ENCODE measurements at regions not wholly inside any gene's neighbourhood (a gene's known extent, or its start where the extent isn't known, plus 50 kb on each side); places are given as distances from the start of the nearest gene placed in this dataset.

- no peak overlapping the region for H3K4me3 Mint-ChIP-seq
- Histone ChIP-seq H3K27me3 (ENCODE audit: insufficient read depth, low read length, poor library complexity, severe bottlenecking) (no peaks in the 10 kb centered on the region), H3K36me3 (ENCODE audit: insufficient read depth, low read length) (no peaks in the 10 kb centered on the region), H3K4me1 (ENCODE audit: insufficient read depth, low read length) (no peaks in the 10 kb centered on the region), H3K9me3 (ENCODE audit: low read length) (no peaks in the 10 kb centered on the region), H3K27ac (ENCODE audit: low read depth, low read length) (no peak overlapping the region), H3K4me3 (ENCODE audit: low read length) (no peak overlapping the region)
- H3K36me3 Mint-ChIP-seq = no peaks in the 10 kb centered on the region
- H3K27ac Mint-ChIP-seq = no peak overlapping the region
- ChIA-PET CTCF (no interaction called here), POLR2A (no interaction called here)
- no peak for DNase-seq
- peaks cover 0 to 12% (median 0%) of the 10 kb centered on the region in 5 donors for H3K9me3 Mint-ChIP-seq
- no peaks in the 10 kb centered on the region for H3K4me1 Mint-ChIP-seq
- no peaks in the 10 kb centered on the region for H3K27me3 Mint-ChIP-seq
Observed at GRCh38 chr13:72129117-72129516, 262.1 kb upstream of the DACH1 start.

GRCh38 chr13:72127031-72127430 lies 260.0 kb upstream of the DACH1 start:
- Mint-ChIP-seq H3K36me3 (no peaks in the 10 kb centered on the region), H3K4me3 (no peak overlapping the region), H3K9me3 (peaks cover 0 to 18% (median 2%) of the 10 kb centered on the region in 5 donors), H3K27ac (no peak overlapping the region), H3K27me3 (no peaks in the 10 kb centered on the region), H3K4me1 (no peaks in the 10 kb centered on the region)
- H3K27ac ChIP-seq (ENCODE audit: low read depth, low read length) = no peak overlapping the region
- ChIA-PET POLR2A (no interaction called here), CTCF (no interaction called here)
- DNase-seq = no peak
- no peaks in the 10 kb centered on the region for H3K4me1 ChIP-seq (ENCODE audit: insufficient read depth, low read length)
- no peaks in the 10 kb centered on the region for H3K36me3 ChIP-seq (ENCODE audit: insufficient read depth, low read length)
- no peak overlapping the region for H3K4me3 ChIP-seq (ENCODE audit: low read length)
- H3K27me3 ChIP-seq (ENCODE audit: insufficient read depth, low read length, poor library complexity, severe bottlenecking) = no peaks in the 10 kb centered on the region
- no peaks in the 10 kb centered on the region for H3K9me3 ChIP-seq (ENCODE audit: low read length)

- Histone ChIP-seq H3K27ac (ENCODE audit: low read depth, low read length) (no peak overlapping the region), H3K4me1 (ENCODE audit: insufficient read depth, low read length) (no peaks in the 10 kb centered on the region), H3K36me3 (ENCODE audit: insufficient read depth, low read length) (no peaks in the 10 kb centered on the region), H3K4me3 (ENCODE audit: low read length) (no peak overlapping the region), H3K27me3 (ENCODE audit: insufficient read depth, low read length, poor library complexity, severe bottlenecking) (no peaks in the 10 kb centered on the region), H3K9me3 (ENCODE audit: low read length) (no peaks in the 10 kb centered on the region)
- no peak overlapping the region for H3K4me3 Mint-ChIP-seq
- no peak for DNase-seq
- no peaks in the 10 kb centered on the region for H3K36me3 Mint-ChIP-seq
- CTCF ChIA-PET = no interaction called here
- no peak overlapping the region for H3K27ac Mint-ChIP-seq
- no peaks in the 10 kb centered on the region for H3K27me3 Mint-ChIP-seq
- H3K9me3 Mint-ChIP-seq = peaks cover 0 to 18% (median 2%) of the 10 kb centered on the region in 5 donors
- POLR2A ChIA-PET = no interaction called here
- H3K4me1 Mint-ChIP-seq = no peaks in the 10 kb centered on the region
Observed at GRCh38 chr13:72126424-72126823, 259.4 kb upstream of the DACH1 start.

- Mint-ChIP-seq H3K36me3 (no peaks in the 10 kb centered on the region), H3K27ac (no peak overlapping the region), H3K9me3 (peaks cover 0 to 18% (median 2%) of the 10 kb centered on the region in 5 donors), H3K4me1 (no peaks in the 10 kb centered on the region), H3K27me3 (no peaks in the 10 kb centered on the region), H3K4me3 (no peak overlapping the region)
- Histone ChIP-seq H3K4me1 (ENCODE audit: insufficient read depth, low read length) (no peaks in the 10 kb centered on the region), H3K36me3 (ENCODE audit: insufficient read depth, low read length) (no peaks in the 10 kb centered on the region), H3K9me3 (ENCODE audit: low read length) (no peaks in the 10 kb centered on the region), H3K4me3 (ENCODE audit: low read length) (no peak overlapping the region), H3K27me3 (ENCODE audit: insufficient read depth, low read length, poor library complexity, severe bottlenecking) (no peaks in the 10 kb centered on the region), H3K27ac (ENCODE audit: low read depth, low read length) (no peak overlapping the region)
- no peak for DNase-seq
- ChIA-PET CTCF (no interaction called here), POLR2A (no interaction called here)
Observed at GRCh38 chr13:72125561-72125960, 258.6 kb upstream of the DACH1 start.

- ChIA-PET CTCF (no interaction called here), POLR2A (no interaction called here)
- no peak overlapping the region for H3K27ac Mint-ChIP-seq
- H3K9me3 Mint-ChIP-seq = peaks cover 0 to 10% (median 3%) of the 10 kb centered on the region in 5 donors
- H3K4me1 Mint-ChIP-seq = no peaks in the 10 kb centered on the region
- no peaks in the 10 kb centered on the region for H3K9me3 ChIP-seq (ENCODE audit: low read length)
- H3K4me3 Mint-ChIP-seq = no peak overlapping the region
- DNase-seq = no peak
- no peaks in the 10 kb centered on the region for H3K36me3 Mint-ChIP-seq
- H3K27me3 ChIP-seq (ENCODE audit: insufficient read depth, low read length, poor library complexity, severe bottlenecking) = no peaks in the 10 kb centered on the region
- no peaks in the 10 kb centered on the region for H3K27me3 Mint-ChIP-seq
- H3K27ac ChIP-seq (ENCODE audit: low read depth, low read length) = no peak overlapping the region
- no peaks in the 10 kb centered on the region for H3K36me3 ChIP-seq (ENCODE audit: insufficient read depth, low read length)
- H3K4me1 ChIP-seq (ENCODE audit: insufficient read depth, low read length) = no peaks in the 10 kb centered on the region
- no peak overlapping the region for H3K4me3 ChIP-seq (ENCODE audit: low read length)
Observed at GRCh38 chr13:72122661-72123255, 255.8 kb upstream of the DACH1 start.

- H3K4me1 Mint-ChIP-seq = no peaks in the 10 kb centered on the region
- H3K36me3 ChIP-seq (ENCODE audit: insufficient read depth, low read length) = no peaks in the 10 kb centered on the region
- H3K27me3 ChIP-seq (ENCODE audit: insufficient read depth, low read length, poor library complexity, severe bottlenecking) = no peaks in the 10 kb centered on the region
- no peaks in the 10 kb centered on the region for H3K36me3 Mint-ChIP-seq
- CTCF ChIA-PET = no interaction called here
- H3K27me3 Mint-ChIP-seq = no peaks in the 10 kb centered on the region
- H3K27ac ChIP-seq (ENCODE audit: low read depth, low read length) = no peak overlapping the region
- POLR2A ChIA-PET = no interaction called here
- H3K4me3 Mint-ChIP-seq = no peak overlapping the region
- DNase-seq = no peak
- H3K4me1 ChIP-seq (ENCODE audit: insufficient read depth, low read length) = no peaks in the 10 kb centered on the region
- H3K9me3 ChIP-seq (ENCODE audit: low read length) = no peaks in the 10 kb centered on the region
- H3K9me3 Mint-ChIP-seq = peaks cover 0 to 10% (median 3%) of the 10 kb centered on the region in 5 donors
- no peak overlapping the region for H3K4me3 ChIP-seq (ENCODE audit: low read length)
- no peak overlapping the region for H3K27ac Mint-ChIP-seq
Observed at GRCh38 chr13:72121466-72121865, 254.5 kb upstream of the DACH1 start.

GRCh38 chr13:72120632-72121031 lies 253.6 kb upstream of the DACH1 start:
- Histone ChIP-seq H3K27me3 (ENCODE audit: insufficient read depth, low read length, poor library complexity, severe bottlenecking) (no peaks in the 10 kb centered on the region), H3K27ac (ENCODE audit: low read depth, low read length) (no peak overlapping the region), H3K9me3 (ENCODE audit: low read length) (no peaks in the 10 kb centered on the region), H3K4me3 (ENCODE audit: low read length) (no peak overlapping the region), H3K4me1 (ENCODE audit: insufficient read depth, low read length) (no peaks in the 10 kb centered on the region), H3K36me3 (ENCODE audit: insufficient read depth, low read length) (no peaks in the 10 kb centered on the region)
- no peaks in the 10 kb centered on the region for H3K27me3 Mint-ChIP-seq
- H3K36me3 Mint-ChIP-seq = no peaks in the 10 kb centered on the region
- no peaks in the 10 kb centered on the region for H3K4me1 Mint-ChIP-seq
- H3K27ac Mint-ChIP-seq = no peak overlapping the region
- CTCF ChIA-PET = no interaction called here
- H3K9me3 Mint-ChIP-seq = peaks cover 0 to 10% (median 3%) of the 10 kb centered on the region in 5 donors
- POLR2A ChIA-PET = no interaction called here
- no peak for DNase-seq
- H3K4me3 Mint-ChIP-seq = no peak overlapping the region

GRCh38 chr13:72113931-72114330 lies 246.9 kb upstream of the DACH1 start:
- Histone ChIP-seq H3K4me1 (ENCODE audit: insufficient read depth, low read length) (no peaks in the 10 kb centered on the region), H3K36me3 (ENCODE audit: insufficient read depth, low read length) (no peaks in the 10 kb centered on the region), H3K9me3 (ENCODE audit: low read length) (no peaks in the 10 kb centered on the region), H3K4me3 (ENCODE audit: low read length) (no peak overlapping the region), H3K27me3 (ENCODE audit: insufficient read depth, low read length, poor library complexity, severe bottlenecking) (no peaks in the 10 kb centered on the region), H3K27ac (ENCODE audit: low read depth, low read length) (no peak overlapping the region)
- Mint-ChIP-seq H3K4me3 (no peak overlapping the region), H3K27ac (no peak overlapping the region), H3K9me3 (peaks cover 0 to 10% (median 0%) of the 10 kb centered on the region in 5 donors), H3K27me3 (peaks cover 0 to 2% of the 10 kb centered on the region in 2 donors), H3K36me3 (no peaks in the 10 kb centered on the region), H3K4me1 (no peaks in the 10 kb centered on the region)
- ChIA-PET CTCF (no interaction called here), POLR2A (no interaction called here)
- no peak for DNase-seq

- Mint-ChIP-seq H3K36me3 (no peaks in the 10 kb centered on the region), H3K4me1 (no peaks in the 10 kb centered on the region), H3K9me3 (peaks cover 0 to 13% (median 0%) of the 10 kb centered on the region in 5 donors), H3K27me3 (peaks cover 0 to 2% of the 10 kb centered on the region in 2 donors), H3K4me3 (no peak overlapping the region), H3K27ac (no peak overlapping the region)
- H3K27ac ChIP-seq (ENCODE audit: low read depth, low read length) = no peak overlapping the region
- no peaks in the 10 kb centered on the region for H3K36me3 ChIP-seq (ENCODE audit: insufficient read depth, low read length)
- H3K4me3 ChIP-seq (ENCODE audit: low read length) = no peak overlapping the region
- DNase-seq = no peak
- ChIA-PET POLR2A (no interaction called here), CTCF (no interaction called here)
- H3K4me1 ChIP-seq (ENCODE audit: insufficient read depth, low read length) = no peaks in the 10 kb centered on the region
- no peaks in the 10 kb centered on the region for H3K9me3 ChIP-seq (ENCODE audit: low read length)
- no peaks in the 10 kb centered on the region for H3K27me3 ChIP-seq (ENCODE audit: insufficient read depth, low read length, poor library complexity, severe bottlenecking)
Observed at GRCh38 chr13:72113076-72113475, 246.1 kb upstream of the DACH1 start.
